ENCODE measurements at regions not wholly inside any gene's neighbourhood (a gene's known extent, or its start where the extent isn't known, plus 50 kb on each side); places are given as distances from the start of the nearest gene placed in this dataset.

DNA sequence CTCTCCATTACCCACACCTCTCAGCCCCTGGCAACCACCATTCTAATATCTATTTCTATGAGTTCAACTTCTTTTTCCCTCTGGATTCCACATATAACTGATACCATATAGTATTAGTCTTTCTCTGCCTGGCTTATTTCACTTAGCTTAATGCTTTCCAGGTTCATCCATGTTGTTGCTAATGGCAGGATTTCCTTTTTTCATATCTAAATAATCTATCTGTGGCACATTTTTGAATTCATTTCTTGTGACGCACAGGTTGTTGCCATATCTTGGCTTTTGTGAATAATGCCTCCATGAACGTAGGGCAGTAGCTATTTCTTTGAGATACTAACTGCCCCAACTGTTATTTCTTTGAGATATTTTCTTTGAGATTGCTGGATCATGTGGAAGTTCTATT lies 235.6 kb downstream of the SPRY2 start:
- ATAC-seq, result no peak
- no peak overlapping the region for H3K4me3 ChIP-seq
- H3K27ac ChIP-seq, result no peak overlapping the region
- no peaks in the 10 kb centered on the region for H3K27me3 ChIP-seq
- no peaks in the 10 kb centered on the region for H3K4me1 ChIP-seq
- whole genome bisulfite sequencing, 2 donors (ENCODE audit: low coverage in 1 of 2), result 72 to 83% methylated on average over 2 of the region's 2 CpGs
- no peaks in the 10 kb centered on the region for H3K9me3 ChIP-seq
- H3K36me3 ChIP-seq, result no peaks in the 10 kb centered on the region
- TF ChIP-seq, protein P1, sequence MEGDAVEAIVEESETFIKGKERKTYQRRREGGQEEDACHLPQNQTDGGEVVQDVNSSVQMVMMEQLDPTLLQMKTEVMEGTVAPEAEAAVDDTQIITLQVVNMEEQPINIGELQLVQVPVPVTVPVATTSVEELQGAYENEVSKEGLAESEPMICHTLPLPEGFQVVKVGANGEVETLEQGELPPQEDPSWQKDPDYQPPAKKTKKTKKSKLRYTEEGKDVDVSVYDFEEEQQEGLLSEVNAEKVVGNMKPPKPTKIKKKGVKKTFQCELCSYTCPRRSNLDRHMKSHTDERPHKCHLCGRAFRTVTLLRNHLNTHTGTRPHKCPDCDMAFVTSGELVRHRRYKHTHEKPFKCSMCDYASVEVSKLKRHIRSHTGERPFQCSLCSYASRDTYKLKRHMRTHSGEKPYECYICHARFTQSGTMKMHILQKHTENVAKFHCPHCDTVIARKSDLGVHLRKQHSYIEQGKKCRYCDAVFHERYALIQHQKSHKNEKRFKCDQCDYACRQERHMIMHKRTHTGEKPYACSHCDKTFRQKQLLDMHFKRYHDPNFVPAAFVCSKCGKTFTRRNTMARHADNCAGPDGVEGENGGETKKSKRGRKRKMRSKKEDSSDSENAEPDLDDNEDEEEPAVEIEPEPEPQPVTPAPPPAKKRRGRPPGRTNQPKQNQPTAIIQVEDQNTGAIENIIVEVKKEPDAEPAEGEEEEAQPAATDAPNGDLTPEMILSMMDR (IDR thresholded peaks at IDR 0.05), result no peak
- TF ChIP-seq EP300 (IDR thresholded peaks at IDR 0.05) (no peak), POLR2AphosphoS5 (IDR thresholded peaks at IDR 0.05) (no peak), POLR2A (IDR thresholded peaks at IDR 0.05) (no peak)

DNA sequence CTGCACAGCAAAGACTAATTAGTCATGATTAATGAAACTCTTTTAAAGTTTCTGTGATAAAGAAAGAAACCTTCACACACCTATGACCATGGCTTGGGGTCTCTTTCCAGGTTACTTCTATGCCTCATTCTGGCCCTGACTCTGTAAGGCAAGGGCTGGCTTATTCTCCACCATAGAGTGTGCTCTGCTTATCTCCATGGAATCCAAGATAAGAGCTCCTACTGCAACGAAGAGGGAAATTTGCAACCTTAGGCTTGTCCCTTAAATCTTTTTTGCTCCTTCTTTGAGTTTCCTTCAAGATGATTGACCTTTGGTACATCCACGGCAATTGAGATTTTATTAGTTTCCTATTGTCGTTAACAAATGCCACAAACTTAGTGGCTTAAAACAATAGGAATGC lies 239.9 kb downstream of the SPRY2 start:
- H3K36me3 ChIP-seq, result no peaks in the 10 kb centered on the region
- no peak for TF ChIP-seq EP300 (IDR thresholded peaks at IDR 0.05)
- TF ChIP-seq, protein P1 (IDR thresholded peaks at IDR 0.05), result no peak

DNA sequence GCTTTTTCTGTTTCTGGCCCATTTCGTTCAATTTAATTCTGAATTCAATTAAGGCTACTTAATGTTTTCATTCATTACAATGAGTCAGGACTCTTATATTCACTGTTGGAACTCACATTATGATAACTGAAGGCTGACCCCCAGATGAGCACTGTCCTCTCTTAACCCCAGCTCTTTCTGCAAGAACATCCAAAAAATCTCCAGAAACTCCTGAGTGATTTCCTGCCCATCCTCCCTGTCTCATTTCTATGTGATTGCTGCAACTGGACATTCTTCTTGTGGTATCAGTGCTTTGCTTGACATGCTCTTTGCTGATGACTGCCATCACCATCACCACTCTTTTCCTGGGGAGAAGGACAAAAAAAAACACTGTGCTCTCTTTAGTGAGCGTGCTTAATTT lies 240.3 kb downstream of the SPRY2 start:
- Histone ChIP-seq H3K27me3 (no peaks in the 10 kb centered on the region), H3K4me3 (no peak overlapping the region), H3K36me3 (no peaks in the 10 kb centered on the region), H3K9me3 (no peaks in the 10 kb centered on the region), H3K27ac (no peak overlapping the region), H3K4me1 (no peaks in the 10 kb centered on the region)
- TF ChIP-seq POLR2AphosphoS5 (IDR thresholded peaks at IDR 0.05), result no peak
- WGBS, 2 donors (ENCODE audit: low coverage in 1 of 2), result 69 to 90% methylated on average over 2 of the region's 2 CpGs
- no peak for ATAC-seq

More for the DNA sequence above, 239.9 kb downstream of the SPRY2 start:
- H3K9me3 ChIP-seq, result no peaks in the 10 kb centered on the region
- 63 to 70% methylated on average over 3 of the region's 3 CpGs for WGBS, 2 donors (ENCODE audit: low coverage in 1 of 2)
- no peak overlapping the region for H3K27ac ChIP-seq
- no peaks in the 10 kb centered on the region for H3K27me3 ChIP-seq
- H3K4me1 ChIP-seq, result no peaks in the 10 kb centered on the region
- no peak for ATAC-seq
- no peak overlapping the region for H3K4me3 ChIP-seq

DNA sequence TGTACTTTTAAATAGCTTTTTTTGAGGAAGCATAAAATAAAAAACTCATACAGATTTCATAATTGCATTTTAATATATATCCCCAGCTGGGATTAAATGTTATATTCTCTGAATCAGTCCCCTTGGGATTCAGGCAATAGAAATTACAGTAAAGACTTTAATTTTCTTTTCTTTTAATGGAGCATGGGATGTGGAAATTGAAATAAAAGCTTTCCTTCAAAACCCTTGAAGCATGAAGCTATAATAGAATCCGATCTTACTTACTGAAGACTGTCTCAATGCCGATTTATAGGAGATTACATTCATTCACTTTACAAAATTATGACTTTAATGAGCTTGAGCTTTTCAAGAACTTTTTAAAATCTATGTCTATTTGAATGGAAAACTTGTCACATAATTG lies 243.4 kb downstream of the SPRY2 start:
- H3K4me1 ChIP-seq, result no peaks in the 10 kb centered on the region
- no peak overlapping the region for H3K4me3 ChIP-seq
- no peaks in the 10 kb centered on the region for H3K36me3 ChIP-seq
- 92 to 95% methylated on average over 2 of the region's 2 CpGs for WGBS, 2 donors (ENCODE audit: low coverage in 1 of 2)
- ATAC-seq, result no peak
- H3K27me3 ChIP-seq, result no peaks in the 10 kb centered on the region
- TF ChIP-seq EP300 (IDR thresholded peaks at IDR 0.05) (no peak), POLR2A (IDR thresholded peaks at IDR 0.05) (no peak), POLR2AphosphoS5 (IDR thresholded peaks at IDR 0.05) (no peak)
- TF ChIP-seq, protein P1 (IDR thresholded peaks at IDR 0.05), result no peak
- H3K9me3 ChIP-seq, result no peaks in the 10 kb centered on the region
- no peak overlapping the region for H3K27ac ChIP-seq

DNA sequence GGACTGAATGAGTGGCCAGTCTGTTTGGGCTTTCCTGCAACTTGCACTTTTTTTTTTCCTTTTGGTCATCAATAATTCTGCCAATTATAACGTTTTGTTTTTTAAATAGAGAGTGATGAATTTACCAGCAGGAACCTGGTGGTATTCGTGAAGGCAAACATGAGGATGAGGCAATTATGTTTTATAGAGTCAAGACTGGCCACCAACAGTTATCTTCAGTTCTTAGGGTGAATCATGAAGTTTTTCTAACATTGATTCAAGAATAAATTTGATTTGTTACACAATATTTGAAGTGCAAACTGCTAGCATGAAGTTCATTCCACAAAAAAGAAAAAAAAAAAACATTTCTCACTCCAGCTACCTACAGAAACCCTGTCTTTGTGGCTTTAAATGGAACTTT lies 244.5 kb downstream of the SPRY2 start:
- Histone ChIP-seq H3K4me3 (no peak overlapping the region), H3K27ac (no peak overlapping the region), H3K4me1 (no peaks in the 10 kb centered on the region), H3K36me3 (no peaks in the 10 kb centered on the region), H3K27me3 (no peaks in the 10 kb centered on the region), H3K9me3 (no peaks in the 10 kb centered on the region)
- ATAC-seq, result no peak
- no peak for TF ChIP-seq EP300 (IDR thresholded peaks at IDR 0.05)
- TF ChIP-seq, protein P1 (IDR thresholded peaks at IDR 0.05), result no peak
- 41 to 57% methylated on average over 1 to 2 of the region's 2 CpGs for WGBS, 2 donors (ENCODE audit: low coverage in 1 of 2)

DNA sequence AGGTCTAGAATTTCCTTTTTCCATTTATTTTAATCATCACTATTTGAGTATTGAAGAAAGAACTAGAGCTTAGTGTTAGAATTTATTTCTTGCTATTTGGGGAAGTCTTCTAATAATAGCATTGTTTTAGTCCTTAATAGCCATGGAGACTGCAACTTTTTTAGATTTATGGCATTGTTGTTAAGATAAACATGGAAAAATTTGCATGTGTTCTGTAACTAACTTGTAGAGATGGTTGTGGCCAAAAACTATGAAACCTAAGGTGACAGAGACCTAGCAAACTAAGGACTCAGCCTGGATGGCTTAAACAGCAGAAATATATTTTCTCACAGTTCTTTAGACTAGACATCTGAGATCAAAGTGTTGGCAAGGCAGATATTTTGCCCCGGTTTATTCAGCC lies 246.4 kb downstream of the SPRY2 start:
- Histone ChIP-seq H3K36me3 (no peaks in the 10 kb centered on the region), H3K27me3 (no peaks in the 10 kb centered on the region), H3K27ac (no peak overlapping the region), H3K4me1 (no peaks in the 10 kb centered on the region), H3K9me3 (no peaks in the 10 kb centered on the region), H3K4me3 (no peak overlapping the region)
- no peak for ATAC-seq
- 24 to 33% methylated on average over 1 of the region's 1 CpG for WGBS, 2 donors (ENCODE audit: low coverage in 1 of 2)
- TF ChIP-seq, protein P1 (IDR thresholded peaks at IDR 0.05), result no peak
- TF ChIP-seq POLR2AphosphoS5 (IDR thresholded peaks at IDR 0.05), result no peak

All from gastroesophageal sphincter (tissue), 4 donors.